ENCODE measurements at regions not wholly inside any gene's neighbourhood (a gene's known extent, or its start where the extent isn't known, plus 50 kb on each side); places are given as distances from the start of the nearest gene placed in this dataset.

GRCh38 chr2:8009010-8009597 is 672.8 kb upstream of the ID2 start:
- no peak for DNase-seq

DNA sequence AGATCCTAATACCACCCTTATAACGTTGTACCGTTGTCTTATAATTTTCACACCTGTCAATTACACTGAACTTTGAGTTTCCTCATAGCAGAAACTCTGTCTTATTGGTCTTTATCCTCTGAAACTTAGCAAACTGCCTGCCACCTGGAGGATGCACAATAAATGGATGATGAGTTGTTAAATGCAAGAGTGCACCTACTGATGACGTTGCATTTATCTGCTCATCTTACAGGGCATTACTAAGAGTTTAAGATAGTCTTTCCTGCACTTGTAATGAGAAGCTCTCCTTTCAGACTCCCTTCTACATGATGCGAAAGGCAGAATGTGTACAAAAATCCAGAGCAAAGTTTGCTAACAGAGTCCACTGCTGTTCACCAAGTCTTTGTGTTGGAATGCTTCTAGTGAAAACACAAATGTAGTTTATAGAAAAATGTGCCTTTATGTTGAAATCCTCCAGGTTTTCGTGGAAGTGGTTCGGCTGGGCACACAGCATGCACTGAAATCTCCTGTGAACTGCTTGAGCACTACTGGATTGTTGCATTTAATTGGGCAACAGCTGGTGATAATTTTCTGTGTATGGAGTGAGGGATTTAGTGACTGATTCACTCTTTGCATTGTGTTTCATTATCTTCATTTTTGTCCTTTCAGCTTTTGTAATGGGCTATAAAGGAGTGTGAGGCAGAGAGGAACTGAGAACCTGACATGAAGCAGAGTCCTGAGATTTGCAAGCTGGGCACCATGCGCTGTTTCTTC is 665.8 kb upstream of the ID2 start:
- no peak for DNase-seq

DNA sequence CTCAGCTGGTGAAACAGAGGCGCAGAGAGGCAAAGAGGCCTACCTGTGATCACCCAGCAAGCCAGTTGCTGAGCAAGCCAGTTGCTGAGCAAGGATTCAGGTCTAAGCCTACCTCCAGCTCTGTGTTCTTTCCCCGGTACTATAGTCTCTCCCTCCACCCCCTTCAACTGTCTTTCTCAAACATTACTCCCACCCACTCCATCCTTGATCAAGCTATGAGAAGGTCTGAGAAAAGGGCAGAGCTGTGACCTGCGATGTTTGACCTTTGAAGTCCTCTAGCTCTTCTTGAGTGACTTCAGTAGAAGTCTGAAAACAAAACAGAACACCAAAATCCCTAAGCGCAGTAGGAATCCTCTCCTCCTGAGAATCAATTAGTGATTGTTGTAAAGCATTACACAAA is 665.2 kb upstream of the ID2 start:
- no peak for DNase-seq

GRCh38 chr2:8018956-8019355 is 662.9 kb upstream of the ID2 start:
- no peak for DNase-seq

GRCh38 chr2:8019934-8020333 is 661.9 kb upstream of the ID2 start:
- no peak for DNase-seq

GRCh38 chr2:8021921-8022320 is 659.9 kb upstream of the ID2 start:
- DNase-seq, result no peak

DNA sequence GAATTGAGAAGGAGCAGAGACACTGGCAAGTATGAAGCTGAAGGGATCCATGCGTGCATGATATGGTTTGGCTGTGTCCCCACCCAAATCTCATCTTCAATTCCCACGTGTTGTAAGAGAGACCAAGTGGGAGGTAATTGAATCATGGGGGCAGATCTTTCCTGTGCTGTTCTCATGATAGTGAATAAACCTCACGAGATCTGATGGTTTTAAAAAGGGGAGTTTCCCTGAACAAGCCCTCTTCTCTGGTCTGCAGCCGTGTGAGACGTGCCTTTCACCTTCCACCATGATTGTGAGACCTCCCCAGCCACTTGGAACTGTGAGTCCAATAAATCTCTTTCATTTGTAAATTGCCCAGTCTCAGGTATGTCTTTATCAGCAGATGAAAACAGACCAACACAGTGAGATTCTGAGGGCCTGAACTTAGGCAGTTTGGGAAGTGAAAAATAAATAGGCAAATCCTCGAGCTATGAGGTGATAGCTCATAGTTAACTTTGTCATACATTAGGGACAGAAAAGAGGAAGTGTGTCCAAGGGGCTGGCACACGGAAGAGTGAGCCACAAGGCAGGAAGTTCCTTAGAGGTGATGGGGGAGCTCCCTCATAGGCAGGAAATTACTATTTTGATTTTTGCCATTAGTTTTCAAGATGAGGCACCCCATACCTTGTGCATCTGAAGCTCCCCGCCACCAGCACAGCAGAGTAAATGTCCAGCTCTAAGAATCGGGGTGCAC is 658.8 kb upstream of the ID2 start:
- DNase-seq, result no peak

DNA sequence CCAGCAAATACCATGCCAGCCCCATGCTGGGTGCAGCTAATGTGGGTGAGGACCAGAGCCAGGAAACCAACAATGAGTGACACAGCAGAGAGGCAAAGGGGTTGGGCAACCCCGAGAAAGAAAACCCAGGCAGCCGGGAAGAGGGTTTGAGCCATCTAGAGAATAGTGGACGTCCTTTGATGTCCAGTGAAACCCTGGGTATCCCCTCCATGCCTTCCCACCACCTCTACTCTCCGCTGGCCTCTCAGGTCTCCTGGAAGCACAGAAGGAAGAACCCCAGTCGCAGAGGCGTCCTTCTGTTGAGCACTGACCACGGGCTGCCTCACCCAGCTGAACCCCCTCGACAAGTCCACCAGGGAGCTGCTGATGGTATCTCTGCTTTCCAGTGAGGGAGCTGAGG is 657.4 kb upstream of the ID2 start:
- DNase-seq, result no peak

GRCh38 chr2:8026381-8026780 is 655.5 kb upstream of the ID2 start:
- DNase-seq, result no peak

DNA sequence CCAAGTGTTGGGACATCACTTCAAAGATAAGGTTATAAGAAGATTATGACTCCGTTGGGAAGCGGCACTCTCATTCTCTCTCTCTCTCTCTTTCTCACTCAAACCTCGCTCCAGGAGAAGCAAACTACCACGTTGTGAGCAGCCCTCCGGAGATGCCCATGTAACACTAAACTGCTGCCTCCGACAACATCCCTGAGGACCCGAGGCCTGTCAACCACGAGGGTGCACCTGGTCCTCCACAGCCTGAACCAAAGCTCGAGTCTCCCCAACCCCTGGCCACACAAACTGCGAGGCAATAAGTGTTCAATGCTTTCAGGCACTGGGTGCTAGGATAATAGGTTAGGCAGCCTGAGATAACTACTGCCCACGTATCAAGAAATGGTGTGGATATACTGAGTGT is 654.5 kb upstream of the ID2 start:
- no peak for DNase-seq

DNA sequence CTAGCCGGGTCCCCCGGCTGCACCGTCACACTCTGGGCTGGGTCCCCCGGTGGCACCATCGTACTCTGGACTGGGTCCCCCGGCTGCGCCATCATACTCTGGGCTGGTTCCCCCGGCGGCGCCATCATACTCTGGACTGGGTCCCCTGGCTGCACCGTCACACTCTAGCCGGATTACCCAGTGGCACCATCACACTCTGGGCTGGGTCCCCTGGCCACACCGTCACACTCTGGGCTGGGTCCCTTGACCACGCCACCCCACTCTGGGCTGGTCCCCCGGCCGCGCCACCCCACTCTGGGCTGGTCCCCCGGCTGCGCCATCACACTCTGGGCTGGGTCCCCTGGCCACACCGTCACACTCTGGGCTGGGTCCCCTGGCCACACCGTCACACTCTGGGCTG is 653.8 kb upstream of the ID2 start:
- no peak for DNase-seq

DNA sequence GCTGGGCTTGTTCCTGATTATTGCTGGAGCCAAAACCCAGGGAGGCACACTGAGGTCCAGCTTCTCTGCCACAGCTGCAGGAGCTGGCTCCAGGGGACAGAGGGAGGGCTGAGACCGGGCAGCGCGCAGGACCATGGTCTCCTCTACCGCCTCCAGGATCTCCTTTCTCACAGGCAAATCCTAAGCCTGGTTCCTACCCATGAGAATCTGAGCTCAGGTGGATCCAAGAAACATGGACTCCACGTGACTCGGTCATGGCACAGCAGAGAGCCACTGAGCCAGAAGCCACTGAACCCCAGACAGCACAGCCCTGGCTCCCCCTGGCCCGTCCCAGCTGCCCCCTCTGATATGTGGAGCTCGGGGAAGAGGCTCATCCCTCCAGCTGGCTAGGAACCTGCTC is 653.4 kb upstream of the ID2 start:
- no peak for DNase-seq

- DNase-seq, result no peak
Measured at GRCh38 chr2:8028981-8029380, 652.9 kb upstream of the ID2 start.

DNA sequence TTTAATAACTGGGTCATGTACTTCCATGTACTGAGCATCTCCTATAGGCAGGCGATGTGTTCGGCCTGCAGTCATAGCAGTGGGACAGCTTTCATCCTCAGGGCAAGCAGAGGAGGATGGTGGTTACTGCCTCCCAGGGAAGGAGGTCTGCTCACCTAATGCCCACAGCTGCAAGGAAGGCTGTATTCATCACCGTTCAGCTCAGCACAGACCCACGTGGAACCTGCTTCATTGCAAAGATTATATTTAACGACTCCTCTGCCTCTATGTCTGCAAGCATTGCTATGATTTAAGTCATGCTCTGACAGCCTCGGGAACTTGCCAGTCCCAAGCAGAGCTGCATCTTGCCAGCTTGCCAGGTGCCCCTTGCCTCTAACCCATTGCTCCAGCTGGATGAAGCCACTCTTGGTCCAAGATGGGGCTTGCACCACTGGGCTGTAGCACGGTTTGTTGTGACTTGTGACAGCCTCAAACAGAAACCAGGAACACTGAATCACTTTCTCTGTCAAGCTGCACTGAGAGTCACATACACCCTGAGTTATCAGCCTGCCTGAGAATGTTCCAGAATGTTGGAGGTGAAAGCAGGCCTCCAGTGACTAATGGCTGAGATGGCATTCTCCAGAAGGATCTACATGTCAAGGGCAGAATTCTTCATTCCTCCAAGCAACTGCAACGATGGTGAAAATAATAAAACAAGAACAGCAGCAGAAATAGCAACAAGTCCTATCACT is 651.1 kb upstream of the ID2 start:
- no peak for DNase-seq

DNA sequence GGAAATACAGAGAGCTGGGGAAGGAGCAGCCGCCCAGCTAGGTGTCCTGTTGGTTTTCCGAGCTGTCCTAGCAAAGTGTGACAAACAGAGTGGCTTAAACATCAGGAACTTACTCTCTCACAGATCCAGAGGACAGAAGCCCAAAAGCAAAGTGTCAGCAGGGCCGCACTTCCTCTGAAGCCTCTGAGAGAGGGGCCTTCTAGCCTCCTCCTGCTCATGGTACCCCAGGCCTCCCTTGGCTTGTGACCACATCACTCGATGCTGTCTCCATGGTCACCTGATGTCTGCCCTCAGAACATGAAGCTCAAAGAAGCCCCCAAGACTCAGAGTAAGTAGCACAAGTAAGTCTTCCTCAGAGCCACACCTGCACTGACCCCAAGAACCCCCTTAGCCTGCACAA is 650.5 kb upstream of the ID2 start:
- DNase-seq, result no peak

DNA sequence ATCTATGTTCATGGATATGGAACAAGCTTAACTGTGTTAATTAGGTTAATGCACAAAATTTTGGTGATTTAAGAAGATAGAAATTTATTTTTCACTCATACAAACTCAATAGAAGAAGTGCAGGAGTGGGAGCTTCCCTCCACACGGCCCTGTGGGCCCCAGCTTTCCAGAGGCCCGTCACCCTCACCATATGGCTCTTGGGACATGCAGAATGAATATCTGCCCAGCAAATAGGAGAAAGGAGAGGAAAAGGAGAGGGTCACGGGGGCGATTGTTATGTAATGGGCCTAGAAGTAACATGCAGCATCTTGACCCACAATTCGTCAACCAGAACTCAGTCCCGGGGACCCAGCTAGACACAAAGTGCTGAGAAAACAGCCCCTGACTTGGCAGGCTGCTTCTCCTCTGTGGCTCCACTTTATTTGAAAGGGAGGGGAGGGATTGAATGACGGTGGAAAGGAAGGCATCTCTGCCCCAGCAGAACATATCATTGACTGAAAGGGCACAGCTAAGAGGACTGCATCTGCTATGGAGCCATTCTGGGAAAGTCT is 648.2 kb upstream of the ID2 start:
- no peak for DNase-seq

- DNase-seq, result no peak
Measured at GRCh38 chr2:8036366-8036765, 645.5 kb upstream of the ID2 start.

DNA sequence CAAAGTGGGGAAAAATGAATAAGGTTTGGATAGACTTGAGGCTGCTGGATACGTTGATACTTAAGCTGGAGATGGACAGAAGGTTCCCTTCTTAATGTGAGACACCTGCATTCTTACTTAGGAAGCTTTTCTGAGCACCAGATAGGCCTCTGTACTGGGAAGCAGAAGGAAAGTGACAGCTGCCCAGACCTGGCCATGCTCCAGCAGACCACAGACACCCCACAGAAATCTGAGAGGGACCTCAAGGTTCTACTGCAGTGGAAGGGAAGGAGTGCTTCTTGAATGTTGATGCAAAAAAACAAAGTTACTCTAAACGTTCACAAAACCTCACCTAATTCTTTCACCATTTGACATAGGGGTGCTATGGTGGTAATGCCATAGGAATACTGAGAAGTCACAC is 642.1 kb upstream of the ID2 start:
- no peak for DNase-seq

GRCh38 chr2:8043295-8043694 is 638.6 kb upstream of the ID2 start:
- no peak for DNase-seq

DNA sequence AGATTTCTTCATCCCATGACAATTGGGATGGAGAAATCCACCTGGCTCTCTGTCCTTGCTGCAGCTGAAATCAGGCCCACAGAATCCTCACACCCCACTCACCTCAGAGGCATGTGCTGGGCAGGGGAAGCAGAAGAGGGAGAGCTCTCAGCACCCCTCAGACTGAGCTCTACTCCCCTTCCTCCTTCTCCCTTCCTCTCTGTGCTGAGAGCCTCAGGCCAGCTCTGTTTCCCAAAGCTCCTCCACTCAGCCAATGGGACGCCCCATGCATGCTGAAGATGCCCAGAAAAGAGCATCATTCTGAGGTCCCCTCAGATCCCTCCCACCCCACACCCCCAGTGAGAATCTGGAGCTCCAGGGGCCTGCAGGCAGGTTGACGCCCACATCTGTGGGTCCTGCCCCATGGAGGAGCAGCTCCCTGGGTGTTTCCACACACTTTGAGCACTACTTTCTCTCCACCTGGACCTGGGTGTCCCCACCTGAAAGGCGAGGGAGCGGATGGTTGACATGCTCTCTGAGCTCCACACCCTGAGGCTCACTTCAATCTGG is 637.7 kb upstream of the ID2 start:
- no peak for DNase-seq

DNA sequence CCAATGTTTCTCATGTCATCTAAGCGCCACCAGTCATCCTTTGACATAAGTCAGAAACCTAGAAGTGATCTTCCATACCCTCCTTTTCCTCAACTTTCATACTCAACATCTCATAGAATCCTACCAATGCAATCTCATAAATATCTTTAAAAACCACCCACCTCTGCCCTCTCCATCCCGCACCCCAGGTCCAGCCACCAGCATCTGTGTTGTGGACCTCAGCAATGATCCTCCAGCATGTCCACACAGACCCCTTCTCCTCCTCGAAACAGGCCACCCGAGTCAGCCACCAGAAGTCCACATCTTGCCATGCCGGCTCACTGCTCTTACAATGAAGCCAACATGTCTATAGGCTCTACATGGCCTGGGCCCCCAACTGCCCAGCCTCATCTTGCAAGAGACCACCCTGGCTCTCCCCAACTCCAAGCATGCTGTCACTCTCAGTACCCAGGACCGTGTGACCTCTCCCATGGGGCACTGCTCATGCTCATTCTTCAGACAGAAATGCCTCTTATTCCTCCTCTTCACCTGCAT is 636.7 kb upstream of the ID2 start:
- no peak for DNase-seq

DNA sequence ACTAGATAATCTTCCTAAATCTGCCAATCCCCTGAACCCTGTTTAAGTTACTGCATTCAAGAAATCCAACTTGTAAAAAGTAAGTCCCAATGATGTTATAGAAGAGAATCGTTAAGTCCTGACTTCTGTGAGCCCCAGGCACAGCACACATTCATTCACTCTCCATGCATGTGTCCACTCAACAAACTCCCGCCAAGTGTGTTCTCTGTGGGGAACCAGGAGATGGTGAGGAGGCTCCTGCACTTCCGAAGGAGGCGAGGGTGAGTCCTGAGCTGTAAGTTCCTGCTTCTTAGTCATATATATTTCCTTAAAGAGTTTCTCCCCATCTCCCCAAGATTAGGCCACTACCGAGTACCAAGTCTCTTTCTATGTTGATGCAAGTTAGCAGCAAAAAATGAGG is 635.0 kb upstream of the ID2 start:
- DNase-seq, result no peak

All from left kidney (tissue), 1 donor.